MM.1S (cell line): ENCODE measurements at regions not wholly inside any gene's neighbourhood (a gene's known extent, or its start where the extent isn't known, plus 50 kb on each side); places are given as distances from the start of the nearest gene placed in this dataset.

Source experiments
- DNase-seq: peaks from one replicate; pipeline ENCODE4 v3.0.0-alpha.2; 2015
- H2AFZ ChIP-seq: fragments of 300-600 bp; sonication (generic); 2 replicates; pipeline ENCODE4 v1.6.0; 2016; ENCODE audit warnings: antibody characterized with exemption, low read length
- H3F3A ChIP-seq: fragments of 300-600 bp; sonication (generic); 2 replicates; pipeline ENCODE4 v1.6.1; 2016; ENCODE audit warnings: mild to moderate bottlenecking, antibody characterized with exemption, low read length, moderate library complexity, mixed read lengths; ENCODE audit not compliant: insufficient read depth
- H3K27ac ChIP-seq: fragments of 300-600 bp; sonication (generic); 2 replicates; pipeline ENCODE4 v1.5.1; 2016; ENCODE audit warnings: mild to moderate bottlenecking, low read length
- H3K27me3 ChIP-seq: fragments of 300-600 bp; sonication (generic); replicated peaks from 2 replicates; pipeline ENCODE4 v1.6.0; 2016; ENCODE audit warnings: low read length; ENCODE audit not compliant: insufficient read depth
- H3K36me3 ChIP-seq: fragments of 300-600 bp; sonication (generic); replicated peaks from 2 replicates; pipeline ENCODE4 v1.6.1; 2016; ENCODE audit warnings: mild to moderate bottlenecking, low read length, mixed read lengths; ENCODE audit not compliant: insufficient read depth
- H3K4me1 ChIP-seq: fragments of 300-600 bp; sonication (generic); 2 replicates; pipeline ENCODE4 v1.6.1; 2016; ENCODE audit warnings: low read length, mixed read lengths
- H3K4me2 ChIP-seq: fragments of 300-600 bp; sonication (generic); 2 replicates; pipeline ENCODE4 v1.6.0; 2016; ENCODE audit warnings: low read depth, low read length
- H3K4me3 ChIP-seq: fragments of 300-600 bp; sonication (generic); 2 replicates; pipeline ENCODE4 v1.5.1; 2016; ENCODE audit warnings: low read length, mixed read lengths
- H3K79me2 ChIP-seq: fragments of 300-600 bp; sonication (generic); 2 replicates; pipeline ENCODE4 v1.6.1; 2016; ENCODE audit warnings: mixed run types, low read length, mixed read lengths
- H3K9ac ChIP-seq: fragments of 300-600 bp; sonication (generic); 2 replicates; pipeline ENCODE4 v1.6.1; 2016; ENCODE audit warnings: low read length, mixed read lengths
- H3K9me2 ChIP-seq: fragments of 300-600 bp; sonication (generic); replicated peaks from 2 replicates; pipeline ENCODE4 v1.6.1; 2016; ENCODE audit warnings: mild to moderate bottlenecking, low read length, mixed read lengths; ENCODE audit not compliant: insufficient read depth
- H3K9me3 ChIP-seq: fragments of 300-600 bp; sonication (generic); replicated peaks from 2 replicates; pipeline ENCODE4 v1.6.1; 2016; ENCODE audit warnings: mild to moderate bottlenecking, low read length, mixed read lengths; ENCODE audit not compliant: insufficient read depth
- H4K20me1 ChIP-seq: fragments of 300-600 bp; sonication (generic); 2 replicates; pipeline ENCODE4 v1.6.1; 2016; ENCODE audit warnings: mild to moderate bottlenecking, low read length, moderate library complexity, mixed read lengths; ENCODE audit not compliant: insufficient read depth
- EZH2 ChIP-seq: fragments of 300-600 bp; sonication (generic); optimal IDR thresholded peaks from 2 replicates; pipeline ENCODE3; 2017; ENCODE audit warnings: low read depth, mild to moderate bottlenecking, antibody characterized with exemption, low read length, mixed read lengths
- EZH2phosphoT487 ChIP-seq: fragments of 300-600 bp; sonication (generic); IDR thresholded peaks from 2 replicates; pipeline ENCODE4 v1.6.1; 2018; ENCODE audit warnings: antibody characterized with exemption, low read length
- TF ChIP-seq, protein P1 (sequence below): fragments of 300-600 bp; sonication (generic); IDR thresholded peaks from 2 replicates; pipeline ENCODE4 v1.5.1; 2016; ENCODE audit warnings: antibody characterized with exemption, low read length, mixed read lengths

DNA sequence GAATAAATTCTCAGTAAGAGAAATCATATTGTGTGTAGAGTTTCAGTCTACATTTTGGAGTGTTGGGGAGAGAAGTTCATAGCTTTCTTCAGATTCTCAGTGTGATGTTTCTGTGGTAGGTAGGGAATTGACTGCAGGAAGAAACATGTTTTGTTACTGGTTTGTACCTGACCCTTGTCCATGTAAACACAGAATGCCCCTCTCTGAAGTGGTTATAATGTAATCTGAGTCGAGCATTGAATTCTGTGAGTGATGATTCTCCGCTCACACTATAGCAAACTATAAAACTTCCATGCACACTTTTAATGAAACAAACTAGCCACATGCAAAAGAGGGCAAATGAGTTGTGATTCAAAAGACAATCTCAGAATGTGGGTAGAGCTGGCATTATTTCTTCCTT, 433.2 kb downstream of the USP25 start:
- TF ChIP-seq EZH2 = no peak
- TF ChIP-seq, protein P1, sequence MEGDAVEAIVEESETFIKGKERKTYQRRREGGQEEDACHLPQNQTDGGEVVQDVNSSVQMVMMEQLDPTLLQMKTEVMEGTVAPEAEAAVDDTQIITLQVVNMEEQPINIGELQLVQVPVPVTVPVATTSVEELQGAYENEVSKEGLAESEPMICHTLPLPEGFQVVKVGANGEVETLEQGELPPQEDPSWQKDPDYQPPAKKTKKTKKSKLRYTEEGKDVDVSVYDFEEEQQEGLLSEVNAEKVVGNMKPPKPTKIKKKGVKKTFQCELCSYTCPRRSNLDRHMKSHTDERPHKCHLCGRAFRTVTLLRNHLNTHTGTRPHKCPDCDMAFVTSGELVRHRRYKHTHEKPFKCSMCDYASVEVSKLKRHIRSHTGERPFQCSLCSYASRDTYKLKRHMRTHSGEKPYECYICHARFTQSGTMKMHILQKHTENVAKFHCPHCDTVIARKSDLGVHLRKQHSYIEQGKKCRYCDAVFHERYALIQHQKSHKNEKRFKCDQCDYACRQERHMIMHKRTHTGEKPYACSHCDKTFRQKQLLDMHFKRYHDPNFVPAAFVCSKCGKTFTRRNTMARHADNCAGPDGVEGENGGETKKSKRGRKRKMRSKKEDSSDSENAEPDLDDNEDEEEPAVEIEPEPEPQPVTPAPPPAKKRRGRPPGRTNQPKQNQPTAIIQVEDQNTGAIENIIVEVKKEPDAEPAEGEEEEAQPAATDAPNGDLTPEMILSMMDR = no peak
- TF ChIP-seq EZH2phosphoT487 = no peak

DNA sequence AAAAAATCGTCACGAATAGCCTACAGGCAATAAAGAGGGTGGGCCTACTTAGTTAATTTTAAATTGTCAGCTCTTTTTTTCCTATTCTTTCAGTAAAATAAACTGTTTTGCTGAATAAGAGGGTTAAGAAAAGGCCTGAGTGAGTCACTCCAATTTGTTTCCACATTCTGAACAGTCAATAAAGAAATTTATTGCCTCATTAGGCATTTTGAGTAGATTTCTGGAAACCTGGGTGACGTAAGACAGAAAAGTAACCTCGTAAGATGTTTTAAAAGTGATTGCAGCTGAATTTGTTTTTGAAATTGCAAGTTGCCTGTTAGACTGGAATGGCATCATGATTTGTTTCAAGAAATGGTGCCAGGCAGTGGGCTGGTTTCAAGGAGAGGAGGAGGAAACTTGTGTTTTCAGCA, 439.3 kb downstream of the USP25 start:
- H3K27me3 ChIP-seq = no peaks in the 10 kb centered on the region
- no peak for DNase-seq
- no peaks in the 10 kb centered on the region for H3K9me2 ChIP-seq
- H3K4me1 ChIP-seq = no peaks in the 10 kb centered on the region
- H4K20me1 ChIP-seq = no peaks in the 10 kb centered on the region
- no peak overlapping the region for H3K9ac ChIP-seq
- TF ChIP-seq, protein P1 = no peak
- TF ChIP-seq EZH2phosphoT487 (no peak), EZH2 (no peak)
- H2AFZ ChIP-seq = no peak overlapping the region
- no peaks in the 10 kb centered on the region for H3K9me3 ChIP-seq
- H3K36me3 ChIP-seq = no peaks in the 10 kb centered on the region
- no peak overlapping the region for H3K4me3 ChIP-seq
- no peaks in the 10 kb centered on the region for H3K79me2 ChIP-seq
- H3K4me2 ChIP-seq = no peak overlapping the region
- no peak overlapping the region for H3K27ac ChIP-seq
- H3F3A ChIP-seq = no peaks in the 10 kb centered on the region

More for the DNA sequence above, 433.2 kb downstream of the USP25 start:
- Histone ChIP-seq H3K27ac (no peak overlapping the region), H3K9me3 (no peaks in the 10 kb centered on the region), H3F3A (no peaks in the 10 kb centered on the region), H3K4me1 (no peaks in the 10 kb centered on the region), H2AFZ (no peak overlapping the region), H4K20me1 (no peaks in the 10 kb centered on the region), H3K79me2 (no peaks in the 10 kb centered on the region), H3K9me2 (no peaks in the 10 kb centered on the region), H3K27me3 (no peaks in the 10 kb centered on the region), H3K36me3 (no peaks in the 10 kb centered on the region), H3K9ac (no peak overlapping the region), H3K4me3 (no peak overlapping the region), H3K4me2 (no peak overlapping the region)
- no peak for DNase-seq

DNA sequence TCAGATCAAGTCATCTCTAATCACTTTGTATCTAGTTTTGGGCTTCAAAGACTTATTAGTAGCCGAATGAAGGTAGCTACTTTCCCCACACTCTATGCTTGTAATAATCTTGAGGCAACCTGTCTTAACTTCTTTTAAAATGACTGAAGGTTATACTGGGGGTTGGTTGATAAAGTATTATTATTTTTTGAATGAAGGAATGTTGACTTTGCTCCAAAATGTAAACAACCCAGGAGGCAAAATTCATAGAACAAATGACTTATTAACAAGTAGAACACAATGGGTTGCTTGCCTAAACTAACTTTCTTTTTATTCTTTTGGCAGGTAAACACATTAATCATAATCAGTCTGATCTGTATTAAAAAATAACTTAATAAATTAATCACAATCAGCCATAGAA, 440.0 kb downstream of the USP25 start:
- H2AFZ ChIP-seq = no peak overlapping the region
- TF ChIP-seq, protein P1 = no peak
- TF ChIP-seq EZH2 (no peak), EZH2phosphoT487 (no peak)
- no peak overlapping the region for H3K27ac ChIP-seq
- no peaks in the 10 kb centered on the region for H3K79me2 ChIP-seq
- no peak overlapping the region for H3K4me2 ChIP-seq
- no peaks in the 10 kb centered on the region for H3K4me1 ChIP-seq
- no peak overlapping the region for H3K9ac ChIP-seq
- DNase-seq = no peak
- H3K4me3 ChIP-seq = no peak overlapping the region
- no peaks in the 10 kb centered on the region for H4K20me1 ChIP-seq
- H3K9me3 ChIP-seq = no peaks in the 10 kb centered on the region
- no peaks in the 10 kb centered on the region for H3K9me2 ChIP-seq
- no peaks in the 10 kb centered on the region for H3K27me3 ChIP-seq
- no peaks in the 10 kb centered on the region for H3F3A ChIP-seq
- H3K36me3 ChIP-seq = no peaks in the 10 kb centered on the region
